Duodenal mucosa (tissue), 2 donors: ENCODE measurements at regions not wholly inside any gene's neighbourhood (a gene's known extent, or its start where the extent isn't known, plus 50 kb on each side); places are given as distances from the start of the nearest gene placed in this dataset.
"Not testable (repeated sequence)": the region's sequence is repeated elsewhere in the genome, so short reads cannot be mapped to it uniquely, and the experiment has no call there.

ENCODE experiments used
- H3K27ac ChIP-seq: one replicate; pipeline ENCODE4 v1.7.0; 2013; ENCODE audit warnings: low read depth, low read length
- H3K27me3 ChIP-seq, 2 donors: one replicate each; pipeline ENCODE4 v1.7.0; 2013; ENCODE audit warnings: low read length in 2 of 2, control low read depth in 1 of 2; ENCODE audit not compliant: insufficient read depth in 2 of 2, control insufficient read depth in 1 of 2
- H3K36me3 ChIP-seq, 2 donors: one replicate each; pipeline ENCODE4 v1.7.0; 2013; ENCODE audit warnings: low read length in 2 of 2, control low read depth in 1 of 2; ENCODE audit not compliant: insufficient read depth in 2 of 2, control insufficient read depth in 1 of 2
- H3K4me1 ChIP-seq, 2 donors: one replicate each; pipeline ENCODE4 v1.7.0; 2013; ENCODE audit warnings: low read length in 2 of 2, control low read depth in 1 of 2; ENCODE audit not compliant: insufficient read depth in 2 of 2, control insufficient read depth in 1 of 2
- H3K4me3 ChIP-seq, 2 donors: one replicate each; pipeline ENCODE4 v1.7.0; 2013; ENCODE audit warnings: low read length in 2 of 2, low read depth in 1 of 2
- H3K9ac ChIP-seq, 2 donors: one replicate each; pipeline ENCODE4 v1.7.0; 2013; ENCODE audit warnings: low read length in 2 of 2, low read depth in 1 of 2
- H3K9me3 ChIP-seq, 2 donors: one replicate each; pipeline ENCODE4 v1.7.0; 2013; ENCODE audit warnings: low read length in 2 of 2, control low read depth in 1 of 2; ENCODE audit not compliant: control insufficient read depth in 1 of 2

- no peaks in the 10 kb centered on the region for H3K27me3 ChIP-seq
Measured at GRCh38 chr3:164408326-164408725, 670.0 kb downstream of the SI start.

DNA sequence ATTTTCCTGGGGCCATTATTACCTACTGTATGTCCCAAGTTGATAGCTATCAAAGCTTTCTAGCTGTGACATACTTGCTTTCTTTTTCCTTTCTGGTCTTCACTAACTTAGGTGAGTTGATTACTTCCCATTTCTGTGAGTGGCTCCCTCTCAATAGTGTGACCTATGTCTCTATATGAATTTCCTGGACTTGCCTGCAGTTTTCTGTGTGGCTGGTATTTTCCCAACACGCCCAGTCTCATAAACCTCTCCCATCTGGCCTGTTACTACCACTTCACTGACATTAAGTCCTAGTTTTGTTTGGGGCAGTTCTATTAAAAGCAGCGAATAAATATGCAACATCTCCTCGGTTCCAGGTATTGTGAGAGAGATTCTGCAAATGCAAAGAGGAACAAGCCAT, 671.2 kb downstream of the SI start:
- no peak overlapping the region for H3K27ac ChIP-seq
- H3K4me3 ChIP-seq: no peak overlapping the region
- H3K9ac ChIP-seq: no peak overlapping the region
- H3K9me3 ChIP-seq: no peaks in the 10 kb centered on the region
- no peaks in the 10 kb centered on the region for H3K27me3 ChIP-seq
- H3K36me3 ChIP-seq: no peaks in the 10 kb centered on the region
- no peaks in the 10 kb centered on the region for H3K4me1 ChIP-seq

More at GRCh38 chr3:164408326-164408725, 670.0 kb downstream of the SI start:
- Histone ChIP-seq H3K4me3 (no peak overlapping the region), H3K27ac (no peak overlapping the region), H3K9me3 (no peaks in the 10 kb centered on the region), H3K4me1 (no peaks in the 10 kb centered on the region), H3K36me3 (no peaks in the 10 kb centered on the region), H3K9ac (no peak overlapping the region)

DNA sequence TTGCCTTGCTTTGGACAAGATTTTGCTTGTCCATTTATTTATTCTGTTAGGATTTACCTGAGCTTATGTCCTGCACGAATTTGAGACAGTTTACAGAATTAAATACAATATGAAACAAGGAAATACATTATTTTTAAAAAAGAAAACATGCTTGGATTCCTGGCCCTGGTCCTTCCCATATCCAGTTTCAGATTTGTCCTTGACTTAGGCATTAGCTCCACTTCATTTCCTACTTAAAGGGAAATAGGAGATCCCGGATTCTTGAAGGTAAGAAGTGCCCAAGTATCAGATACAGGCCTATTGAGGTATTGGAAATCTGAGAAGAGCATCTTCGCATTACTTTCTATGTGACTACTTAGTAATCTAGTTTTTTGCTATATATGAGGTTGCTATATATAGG, 672.0 kb downstream of the SI start:
- Histone ChIP-seq H3K4me3 (no peak overlapping the region), H3K27me3 (no peaks in the 10 kb centered on the region), H3K4me1 (no peaks in the 10 kb centered on the region), H3K27ac (no peak overlapping the region), H3K36me3 (no peaks in the 10 kb centered on the region), H3K9me3 (no peaks in the 10 kb centered on the region), H3K9ac (no peak overlapping the region)

GRCh38 chr3:164401923-164402322, 676.4 kb downstream of the SI start:
- Histone ChIP-seq H3K4me1 (no peaks in the 10 kb centered on the region), H3K36me3 (no peaks in the 10 kb centered on the region), H3K9ac (no peak overlapping the region), H3K27me3 (no peaks in the 10 kb centered on the region), H3K9me3 (no peaks in the 10 kb centered on the region), H3K27ac (no peak overlapping the region), H3K4me3 (no peak overlapping the region)

DNA sequence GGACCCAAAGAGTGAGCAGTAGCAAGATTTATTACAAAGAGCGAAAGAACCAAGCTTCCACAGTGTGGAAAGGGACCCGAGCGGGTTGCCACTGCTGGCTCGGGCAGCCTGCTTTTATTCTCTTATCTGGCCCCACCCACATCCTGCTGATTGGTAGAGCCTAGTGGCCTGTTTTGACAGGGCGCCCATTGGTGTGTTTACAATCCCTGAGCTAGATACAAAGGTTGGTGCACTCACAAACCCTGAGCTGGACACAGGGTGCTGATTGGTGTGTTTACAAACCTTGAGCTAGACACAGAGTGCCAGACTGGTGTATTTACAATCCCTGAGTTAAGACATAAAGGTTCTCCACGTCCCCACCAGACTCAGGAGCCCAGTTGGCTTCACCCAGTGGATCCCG, 676.9 kb downstream of the SI start:
- not testable (repeated sequence) for H3K9me3 ChIP-seq, H3K27ac ChIP-seq, H3K36me3 ChIP-seq, H3K27me3 ChIP-seq, H3K4me3 ChIP-seq, H3K4me1 ChIP-seq, H3K9ac ChIP-seq

GRCh38 chr3:164397462-164397861, 680.8 kb downstream of the SI start:
- Histone ChIP-seq H3K27me3 (no peaks in the 10 kb centered on the region), H3K9me3 (no peaks in the 10 kb centered on the region), H3K36me3 (no peaks in the 10 kb centered on the region), H3K9ac (no peak overlapping the region), H3K4me1 (no peaks in the 10 kb centered on the region), H3K4me3 (no peak overlapping the region), H3K27ac (no peak overlapping the region)

GRCh38 chr3:164393171-164393570, 685.1 kb downstream of the SI start:
- Histone ChIP-seq H3K27ac (no peak overlapping the region), H3K9me3 (no peaks in the 10 kb centered on the region), H3K4me3 (no peak overlapping the region), H3K27me3 (no peaks in the 10 kb centered on the region), H3K9ac (no peak overlapping the region), H3K36me3 (no peaks in the 10 kb centered on the region), H3K4me1 (no peaks in the 10 kb centered on the region)

GRCh38 chr3:164390046-164390445, 688.2 kb downstream of the SI start:
- no peaks in the 10 kb centered on the region for H3K36me3 ChIP-seq
- no peak overlapping the region for H3K27ac ChIP-seq
- no peak overlapping the region for H3K4me3 ChIP-seq
- no peaks in the 10 kb centered on the region for H3K4me1 ChIP-seq
- H3K9me3 ChIP-seq: no peaks in the 10 kb centered on the region
- no peak overlapping the region for H3K9ac ChIP-seq
- no peaks in the 10 kb centered on the region for H3K27me3 ChIP-seq

GRCh38 chr3:164387236-164387635, 691.1 kb downstream of the SI start:
- H3K36me3 ChIP-seq: no peaks in the 10 kb centered on the region
- H3K4me3 ChIP-seq: no peak overlapping the region
- H3K27ac ChIP-seq: no peak overlapping the region
- no peak overlapping the region for H3K9ac ChIP-seq
- H3K27me3 ChIP-seq: no peaks in the 10 kb centered on the region
- no peaks in the 10 kb centered on the region for H3K9me3 ChIP-seq
- H3K4me1 ChIP-seq: no peaks in the 10 kb centered on the region

GRCh38 chr3:164380156-164380555, 698.1 kb downstream of the SI start:
- Histone ChIP-seq H3K4me3 (no peak overlapping the region), H3K36me3 (no peaks in the 10 kb centered on the region), H3K9me3 (no peaks in the 10 kb centered on the region), H3K9ac (no peak overlapping the region), H3K27ac (no peak overlapping the region), H3K27me3 (no peaks in the 10 kb centered on the region), H3K4me1 (no peaks in the 10 kb centered on the region)

GRCh38 chr3:164377466-164377865, 700.8 kb downstream of the SI start:
- Histone ChIP-seq H3K27me3 (no peaks in the 10 kb centered on the region), H3K9me3 (no peaks in the 10 kb centered on the region), H3K4me3 (no peak overlapping the region), H3K36me3 (no peaks in the 10 kb centered on the region), H3K9ac (no peak overlapping the region), H3K4me1 (no peaks in the 10 kb centered on the region), H3K27ac (no peak overlapping the region)
